Stimulated activated naive CD4-positive, alpha-beta T cell treated with Interleukin-2 at 50 U/mL for 16 hours (primary cell): ENCODE measurements at regions not wholly inside any gene's neighbourhood (a gene's known extent, or its start where the extent isn't known, plus 50 kb on each side); places are given as distances from the start of the nearest gene placed in this dataset.

Experiments
- DNase-seq: peaks from one replicate; lab custom pipeline; 2025; lab: John Stamatoyannopoulos, UW

DNA sequence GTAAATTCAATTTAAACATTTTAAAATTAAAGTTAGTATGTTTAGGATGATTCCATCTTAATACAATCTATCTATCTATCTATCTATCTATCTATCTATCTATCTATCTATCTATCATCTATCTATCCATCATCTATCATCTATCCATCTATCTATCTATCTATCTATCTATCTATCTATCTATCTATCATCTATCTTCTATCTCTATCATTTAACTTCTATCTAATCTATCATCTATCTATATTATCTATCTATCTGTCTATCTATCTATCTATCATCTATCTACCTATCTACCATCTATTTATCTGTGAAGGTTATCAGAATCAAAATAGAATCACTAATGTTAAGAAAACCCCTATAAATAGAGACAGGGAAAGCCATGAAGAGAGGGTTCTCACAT lies 78.3 kb downstream of the RAMP3 start:
- no peak for DNase-seq

DNA sequence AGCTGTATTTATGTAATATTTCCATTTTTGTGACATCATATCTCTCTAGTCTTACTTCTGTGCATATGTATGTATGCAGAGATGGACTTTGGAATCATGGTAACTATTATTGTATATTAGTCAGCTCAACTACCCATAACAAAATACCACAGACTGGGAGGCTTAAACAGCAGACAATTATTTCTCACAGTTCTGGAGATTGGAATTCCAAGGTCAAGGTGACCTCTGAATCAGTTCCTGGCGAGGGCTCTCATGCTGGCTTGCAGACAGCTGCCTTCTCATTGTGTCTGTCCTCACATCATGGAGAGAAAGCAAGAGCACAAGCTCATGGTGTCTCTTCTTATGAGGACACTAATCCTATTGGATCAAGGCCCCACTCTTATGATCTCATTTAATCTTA lies 79.1 kb downstream of the RAMP3 start:
- no peak for DNase-seq

DNA sequence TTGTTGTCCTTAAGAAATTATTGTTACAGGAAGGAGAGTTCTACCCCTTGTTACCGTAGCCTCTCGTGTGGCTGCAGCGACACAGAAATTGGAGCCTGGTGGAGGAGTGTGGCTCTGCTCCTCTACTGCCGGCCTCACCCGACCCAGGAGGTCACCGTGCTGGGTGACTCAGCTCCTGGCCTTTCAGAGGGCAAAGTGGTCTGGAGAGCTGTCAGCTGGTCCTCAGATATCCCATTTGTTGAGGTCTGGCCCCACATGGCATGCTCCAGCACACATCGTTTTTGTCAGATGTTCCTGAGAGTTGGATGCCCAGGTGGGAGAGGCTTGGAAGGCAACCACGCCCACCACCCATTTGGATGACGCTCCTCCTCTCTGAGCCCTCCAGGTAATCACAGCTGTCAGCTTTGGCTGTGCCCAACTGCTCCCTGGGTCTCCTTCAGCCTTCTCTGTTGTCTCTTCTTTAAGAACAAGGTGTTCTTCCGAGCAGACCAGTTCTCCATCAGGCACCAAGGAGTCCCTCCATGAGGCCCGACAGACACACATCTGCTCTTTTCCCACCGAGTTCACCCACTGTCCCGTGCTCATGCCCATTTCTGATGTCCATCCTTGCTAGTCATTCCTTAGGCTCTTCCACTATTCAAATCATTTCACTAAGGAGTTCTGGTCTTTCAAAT lies 80.3 kb downstream of the RAMP3 start:
- no peak for DNase-seq

DNA sequence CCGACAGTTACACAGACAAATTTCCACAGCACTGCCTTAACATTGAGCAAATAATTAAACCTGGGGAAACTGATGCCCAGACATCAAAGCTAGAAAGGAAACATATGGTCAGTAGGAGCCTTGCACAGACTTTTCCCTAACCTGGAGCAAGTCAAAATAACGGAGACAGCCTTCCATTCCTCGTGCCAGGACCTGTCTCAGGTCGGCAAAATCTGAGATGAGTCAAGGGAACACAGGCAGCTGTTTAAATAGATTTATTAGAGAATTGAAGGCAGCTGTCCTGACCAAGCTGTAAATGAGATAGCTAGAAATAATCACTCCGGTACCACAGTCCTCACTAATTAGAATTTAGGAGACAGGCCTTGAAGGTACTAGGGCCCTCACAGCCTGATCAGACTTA lies 81.2 kb downstream of the RAMP3 start:
- no peak for DNase-seq

- no peak for DNase-seq
These were observed 81.9 kb downstream of the RAMP3 start for GRCh38 chr7:45239486-45239885.

- no peak for DNase-seq
These were observed 82.7 kb downstream of the RAMP3 start for GRCh38 chr7:45240273-45240771.

DNA sequence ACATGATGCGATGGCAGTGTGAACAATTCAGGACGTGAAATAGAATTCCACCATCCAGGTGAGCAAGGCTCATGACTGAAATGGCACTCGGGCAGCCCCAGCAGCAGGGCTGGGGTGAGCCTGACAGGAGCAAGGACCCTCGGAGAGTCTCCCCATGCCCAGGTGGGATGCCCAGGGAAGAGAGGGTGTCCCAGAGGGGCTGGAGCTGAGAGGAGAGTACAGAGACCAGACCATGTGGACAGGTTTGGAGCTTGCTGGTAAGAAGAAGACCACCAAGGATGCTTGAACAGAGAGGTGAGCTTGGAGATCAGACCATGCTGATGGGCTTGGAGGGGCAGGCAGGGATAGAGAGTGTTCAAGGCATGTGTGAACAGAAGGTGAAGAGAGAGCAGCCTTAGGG lies 83.3 kb downstream of the RAMP3 start:
- DNase-seq: no peak

DNA sequence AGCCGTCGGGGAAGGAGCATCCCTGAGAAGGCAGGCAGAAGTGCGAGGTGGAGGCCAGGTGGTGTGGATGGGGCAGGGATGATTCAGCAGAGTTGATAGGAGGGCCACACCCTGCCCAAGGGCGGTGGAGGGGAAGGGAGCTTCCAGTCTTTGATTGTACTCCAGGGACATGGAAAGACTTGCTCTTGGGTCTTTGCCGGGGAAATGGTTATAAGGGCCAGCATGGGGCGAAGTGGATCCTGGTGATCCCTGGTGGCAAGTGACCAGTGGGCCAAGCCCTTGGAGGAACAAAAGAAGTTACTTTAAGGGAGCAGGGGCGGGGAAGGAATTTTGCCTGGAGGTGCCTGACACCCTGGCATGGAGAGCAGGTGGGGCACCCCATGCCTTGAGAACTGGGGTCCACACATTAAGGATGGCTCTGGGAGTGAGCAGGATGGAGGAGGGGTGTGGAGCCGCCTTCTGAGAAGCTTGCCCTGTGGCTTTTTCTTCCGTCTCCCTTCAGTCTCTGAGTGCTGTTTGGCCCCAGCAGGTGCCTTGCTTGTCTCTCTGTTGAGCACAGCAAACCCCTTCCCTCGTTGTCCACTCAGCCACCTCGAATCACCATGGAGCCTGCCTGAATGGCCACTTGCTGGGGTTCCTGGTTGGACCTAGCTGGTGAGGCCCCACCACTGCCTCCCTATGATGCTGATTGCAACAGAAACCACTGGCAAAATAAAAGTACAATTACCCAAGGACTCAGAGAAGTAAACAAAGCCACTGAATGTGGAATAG lies 83.9 kb downstream of the RAMP3 start:
- DNase-seq: no peak

GRCh38 chr7:45242261-45242660 lies 84.7 kb downstream of the RAMP3 start:
- DNase-seq: no peak

- no peak for DNase-seq
These were observed 85.1 kb downstream of the RAMP3 start for GRCh38 chr7:45242698-45243097.

GRCh38 chr7:45244981-45245380 lies 87.4 kb downstream of the RAMP3 start:
- DNase-seq: no peak

GRCh38 chr7:45246339-45246738 lies 88.7 kb downstream of the RAMP3 start:
- no peak for DNase-seq

GRCh38 chr7:45252248-45252647 lies 94.7 kb downstream of the RAMP3 start:
- DNase-seq: no peak

- no peak for DNase-seq
These were observed 95.3 kb downstream of the RAMP3 start for GRCh38 chr7:45252857-45253256.

DNA sequence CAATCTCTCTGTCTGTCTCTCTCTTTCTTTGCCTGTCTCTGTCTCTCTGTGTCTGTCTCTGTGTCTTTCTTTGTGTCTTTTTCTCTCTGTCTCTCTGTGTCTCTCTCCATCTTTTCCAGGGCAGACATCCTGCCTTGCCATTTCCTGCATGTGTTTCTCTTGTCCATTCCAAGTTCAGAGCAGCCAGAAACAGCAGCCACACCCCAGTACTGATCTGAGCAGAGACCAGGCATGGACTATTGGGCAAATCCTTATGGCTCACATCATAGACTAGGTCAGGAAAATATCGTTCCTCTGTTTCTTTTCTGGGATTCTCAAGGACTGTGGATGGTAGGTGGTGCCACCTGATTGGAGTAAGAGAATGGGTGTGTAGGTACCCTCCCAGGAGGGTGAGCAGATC lies 95.8 kb downstream of the RAMP3 start:
- no peak for DNase-seq

GRCh38 chr7:45255187-45255586 lies 97.6 kb downstream of the RAMP3 start:
- DNase-seq: no peak

- no peak for DNase-seq
These were observed 98.7 kb downstream of the RAMP3 start for GRCh38 chr7:45256309-45256708.

DNA sequence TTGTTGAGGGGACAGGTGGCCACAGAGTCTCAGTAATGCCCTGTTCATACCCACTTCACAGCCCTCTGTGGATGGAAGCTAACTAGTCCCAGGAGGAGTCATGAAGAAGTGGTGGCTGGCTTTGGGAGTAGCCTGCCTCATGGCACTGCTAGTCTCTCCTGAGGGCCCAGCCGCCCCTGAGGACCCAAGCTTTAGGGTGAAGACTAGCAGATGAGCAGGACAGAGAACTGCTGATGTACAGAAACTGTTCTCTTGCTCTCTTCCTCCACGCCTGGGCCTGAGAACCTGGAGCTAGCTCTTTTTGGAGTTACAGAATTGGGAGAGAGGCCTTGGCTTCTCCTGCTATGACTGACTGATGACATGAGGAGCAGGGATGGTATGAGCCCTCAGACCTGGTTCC lies 99.2 kb downstream of the RAMP3 start:
- no peak for DNase-seq

- DNase-seq: no peak
These were observed 99.7 kb downstream of the RAMP3 start for GRCh38 chr7:45257284-45257683.

DNA sequence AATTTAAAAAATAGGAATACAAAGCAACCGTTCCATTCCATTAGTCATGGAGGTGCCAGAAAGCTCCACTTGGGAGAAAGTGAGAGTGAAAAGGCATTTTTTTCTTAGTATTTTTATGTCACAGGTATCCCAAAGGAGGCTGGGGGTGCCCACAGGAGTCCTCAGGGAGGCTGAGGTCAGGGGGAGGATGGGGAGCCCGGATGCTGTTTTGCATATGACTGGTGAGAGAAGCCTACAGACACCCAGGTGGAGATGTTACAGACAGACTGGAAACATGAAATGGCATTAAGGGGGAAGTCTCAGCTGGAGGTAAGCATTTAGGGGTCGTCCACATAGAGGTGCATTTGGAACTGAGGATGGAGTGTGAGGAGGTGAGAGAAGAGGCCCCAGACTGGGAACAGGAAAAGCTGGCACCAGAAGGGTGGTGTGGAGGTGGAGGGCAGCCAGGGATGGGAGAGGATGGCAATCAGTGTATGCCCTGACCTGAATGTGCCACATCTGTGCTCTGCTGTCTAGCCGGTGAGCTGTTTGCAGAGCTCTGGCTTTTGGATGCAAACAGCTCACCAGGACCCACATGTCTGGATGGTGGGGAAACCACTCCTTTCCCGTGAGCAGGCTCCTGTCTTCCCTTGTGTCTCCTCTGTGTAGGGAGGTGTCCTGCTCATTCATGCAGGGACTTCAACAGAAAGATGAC lies 101.1 kb downstream of the RAMP3 start:
- no peak for DNase-seq

- no peak for DNase-seq
These were observed 101.6 kb downstream of the RAMP3 start for GRCh38 chr7:45259227-45259596.

GRCh38 chr7:45259966-45260646 lies 102.5 kb downstream of the RAMP3 start:
- peak; percentile 53 for DNase-seq
